ENCODE measurements at regions not wholly inside any gene's neighbourhood (a gene's known extent, or its start where the extent isn't known, plus 50 kb on each side); places are given as distances from the start of the nearest gene placed in this dataset.

DNA sequence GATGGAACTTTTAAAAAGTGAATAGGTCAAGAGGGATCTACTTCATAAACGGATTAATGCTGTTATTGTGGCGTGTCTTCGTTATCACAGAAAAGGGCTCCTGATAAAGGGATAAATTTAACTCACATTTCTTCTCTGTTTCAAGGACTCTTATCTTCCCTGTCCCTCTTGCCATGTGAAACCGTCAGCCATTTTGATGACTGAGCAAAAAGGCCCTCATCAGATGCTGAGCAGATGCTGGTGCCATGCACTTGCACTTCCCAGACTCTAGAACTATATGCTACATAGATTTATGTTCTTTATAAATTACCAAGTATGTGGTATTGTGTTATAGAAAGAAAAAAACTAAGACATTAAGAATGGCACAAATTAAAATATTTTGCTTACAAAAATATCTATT is 1011.8 kb upstream of the GBE1 start:
- Histone ChIP-seq H3K27ac (ENCODE audit: low read depth) (no peak overlapping the region), H3K4me3 (no peak overlapping the region), H3K36me3 (ENCODE audit: insufficient read depth) (no peaks in the 10 kb centered on the region), H3K27me3 (ENCODE audit: insufficient read depth) (no peaks in the 10 kb centered on the region), H2AFZ (no peak overlapping the region), H3F3A (replicated peaks; ENCODE audit: low read depth) (no peaks in the 10 kb centered on the region), H3K4me1 (ENCODE audit: insufficient read depth) (no peaks in the 10 kb centered on the region), H4K20me1 (replicated peaks; ENCODE audit: insufficient read depth) (no peaks in the 10 kb centered on the region), H3K79me2 (replicated peaks; ENCODE audit: insufficient read depth) (no peaks in the 10 kb centered on the region), H3K9me2 (ENCODE audit: insufficient read depth) (no peaks in the 10 kb centered on the region; the same call in 1 of the 2 replicates), H3K4me2 (no peak overlapping the region)
- no peaks in the 10 kb centered on the region for H3K4me1 Mint-ChIP-seq
- no peak for ATAC-seq
- DNase-seq (ENCODE audit: low spot score) = no peak
- TF ChIP-seq NANOG (IDR thresholded peaks at IDR 0.05; ENCODE audit: borderline replicate concordance) = no peak
- TF ChIP-seq, protein P1, sequence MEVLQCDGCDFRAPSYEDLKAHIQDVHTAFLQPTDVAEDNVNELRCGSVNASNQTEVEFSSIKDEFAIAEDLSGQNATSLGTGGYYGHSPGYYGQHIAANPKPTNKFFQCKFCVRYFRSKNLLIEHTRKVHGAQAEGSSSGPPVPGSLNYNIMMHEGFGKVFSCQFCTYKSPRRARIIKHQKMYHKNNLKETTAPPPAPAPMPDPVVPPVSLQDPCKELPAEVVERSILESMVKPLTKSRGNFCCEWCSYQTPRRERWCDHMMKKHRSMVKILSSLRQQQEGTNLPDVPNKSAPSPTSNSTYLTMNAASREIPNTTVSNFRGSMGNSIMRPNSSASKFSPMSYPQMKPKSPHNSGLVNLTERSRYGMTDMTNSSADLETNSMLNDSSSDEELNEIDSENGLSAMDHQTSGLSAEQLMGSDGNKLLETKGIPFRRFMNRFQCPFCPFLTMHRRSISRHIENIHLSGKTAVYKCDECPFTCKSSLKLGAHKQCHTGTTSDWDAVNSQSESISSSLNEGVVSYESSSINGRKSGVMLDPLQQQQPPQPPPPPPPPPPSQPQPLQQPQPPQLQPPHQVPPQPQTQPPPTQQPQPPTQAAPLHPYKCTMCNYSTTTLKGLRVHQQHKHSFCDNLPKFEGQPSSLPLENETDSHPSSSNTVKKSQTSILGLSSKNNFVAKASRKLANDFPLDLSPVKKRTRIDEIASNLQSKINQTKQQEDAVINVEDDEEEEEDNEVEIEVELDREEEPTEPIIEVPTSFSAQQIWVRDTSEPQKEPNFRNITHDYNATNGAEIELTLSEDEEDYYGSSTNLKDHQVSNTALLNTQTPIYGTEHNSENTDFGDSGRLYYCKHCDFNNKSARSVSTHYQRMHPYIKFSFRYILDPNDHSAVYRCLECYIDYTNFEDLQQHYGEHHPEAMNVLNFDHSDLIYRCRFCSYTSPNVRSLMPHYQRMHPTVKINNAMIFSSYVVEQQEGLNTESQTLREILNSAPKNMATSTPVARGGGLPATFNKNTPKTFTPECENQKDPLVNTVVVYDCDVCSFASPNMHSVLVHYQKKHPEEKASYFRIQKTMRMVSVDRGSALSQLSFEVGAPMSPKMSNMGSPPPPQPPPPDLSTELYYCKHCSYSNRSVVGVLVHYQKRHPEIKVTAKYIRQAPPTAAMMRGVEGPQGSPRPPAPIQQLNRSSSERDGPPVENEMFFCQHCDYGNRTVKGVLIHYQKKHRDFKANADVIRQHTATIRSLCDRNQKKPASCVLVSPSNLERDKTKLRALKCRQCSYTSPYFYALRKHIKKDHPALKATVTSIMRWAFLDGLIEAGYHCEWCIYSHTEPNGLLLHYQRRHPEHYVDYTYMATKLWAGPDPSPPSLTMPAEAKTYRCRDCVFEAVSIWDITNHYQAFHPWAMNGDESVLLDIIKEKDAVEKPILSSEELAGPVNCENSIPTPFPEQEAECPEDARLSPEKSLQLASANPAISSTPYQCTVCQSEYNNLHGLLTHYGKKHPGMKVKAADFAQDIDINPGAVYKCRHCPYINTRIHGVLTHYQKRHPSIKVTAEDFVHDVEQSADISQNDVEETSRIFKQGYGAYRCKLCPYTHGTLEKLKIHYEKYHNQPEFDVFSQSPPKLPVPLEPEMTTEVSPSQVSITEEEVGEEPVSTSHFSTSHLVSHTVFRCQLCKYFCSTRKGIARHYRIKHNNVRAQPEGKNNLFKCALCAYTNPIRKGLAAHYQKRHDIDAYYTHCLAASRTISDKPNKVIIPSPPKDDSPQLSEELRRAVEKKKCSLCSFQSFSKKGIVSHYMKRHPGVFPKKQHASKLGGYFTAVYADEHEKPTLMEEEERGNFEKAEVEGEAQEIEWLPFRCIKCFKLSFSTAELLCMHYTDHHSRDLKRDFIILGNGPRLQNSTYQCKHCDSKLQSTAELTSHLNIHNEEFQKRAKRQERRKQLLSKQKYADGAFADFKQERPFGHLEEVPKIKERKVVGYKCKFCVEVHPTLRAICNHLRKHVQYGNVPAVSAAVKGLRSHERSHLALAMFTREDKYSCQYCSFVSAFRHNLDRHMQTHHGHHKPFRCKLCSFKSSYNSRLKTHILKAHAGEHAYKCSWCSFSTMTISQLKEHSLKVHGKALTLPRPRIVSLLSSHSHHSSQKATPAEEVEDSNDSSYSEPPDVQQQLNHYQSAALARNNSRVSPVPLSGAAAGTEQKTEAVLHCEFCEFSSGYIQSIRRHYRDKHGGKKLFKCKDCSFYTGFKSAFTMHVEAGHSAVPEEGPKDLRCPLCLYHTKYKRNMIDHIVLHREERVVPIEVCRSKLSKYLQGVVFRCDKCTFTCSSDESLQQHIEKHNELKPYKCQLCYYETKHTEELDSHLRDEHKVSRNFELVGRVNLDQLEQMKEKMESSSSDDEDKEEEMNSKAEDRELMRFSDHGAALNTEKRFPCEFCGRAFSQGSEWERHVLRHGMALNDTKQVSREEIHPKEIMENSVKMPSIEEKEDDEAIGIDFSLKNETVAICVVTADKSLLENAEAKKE (CRISPR knock-in tag; IDR thresholded peaks at IDR 0.05) = no peak
- no peak for TF ChIP-seq CREB1 (CRISPR knock-in tag; IDR thresholded peaks at IDR 0.05; ENCODE audit: low read depth)
- no peak for TF ChIP-seq ZNF114 (CRISPR knock-in tag; IDR thresholded peaks at IDR 0.05)
- no peak for TF ChIP-seq JUNB (IDR thresholded peaks at IDR 0.05; ENCODE audit: unreplicated experiment)
- TF ChIP-seq, protein P2, sequence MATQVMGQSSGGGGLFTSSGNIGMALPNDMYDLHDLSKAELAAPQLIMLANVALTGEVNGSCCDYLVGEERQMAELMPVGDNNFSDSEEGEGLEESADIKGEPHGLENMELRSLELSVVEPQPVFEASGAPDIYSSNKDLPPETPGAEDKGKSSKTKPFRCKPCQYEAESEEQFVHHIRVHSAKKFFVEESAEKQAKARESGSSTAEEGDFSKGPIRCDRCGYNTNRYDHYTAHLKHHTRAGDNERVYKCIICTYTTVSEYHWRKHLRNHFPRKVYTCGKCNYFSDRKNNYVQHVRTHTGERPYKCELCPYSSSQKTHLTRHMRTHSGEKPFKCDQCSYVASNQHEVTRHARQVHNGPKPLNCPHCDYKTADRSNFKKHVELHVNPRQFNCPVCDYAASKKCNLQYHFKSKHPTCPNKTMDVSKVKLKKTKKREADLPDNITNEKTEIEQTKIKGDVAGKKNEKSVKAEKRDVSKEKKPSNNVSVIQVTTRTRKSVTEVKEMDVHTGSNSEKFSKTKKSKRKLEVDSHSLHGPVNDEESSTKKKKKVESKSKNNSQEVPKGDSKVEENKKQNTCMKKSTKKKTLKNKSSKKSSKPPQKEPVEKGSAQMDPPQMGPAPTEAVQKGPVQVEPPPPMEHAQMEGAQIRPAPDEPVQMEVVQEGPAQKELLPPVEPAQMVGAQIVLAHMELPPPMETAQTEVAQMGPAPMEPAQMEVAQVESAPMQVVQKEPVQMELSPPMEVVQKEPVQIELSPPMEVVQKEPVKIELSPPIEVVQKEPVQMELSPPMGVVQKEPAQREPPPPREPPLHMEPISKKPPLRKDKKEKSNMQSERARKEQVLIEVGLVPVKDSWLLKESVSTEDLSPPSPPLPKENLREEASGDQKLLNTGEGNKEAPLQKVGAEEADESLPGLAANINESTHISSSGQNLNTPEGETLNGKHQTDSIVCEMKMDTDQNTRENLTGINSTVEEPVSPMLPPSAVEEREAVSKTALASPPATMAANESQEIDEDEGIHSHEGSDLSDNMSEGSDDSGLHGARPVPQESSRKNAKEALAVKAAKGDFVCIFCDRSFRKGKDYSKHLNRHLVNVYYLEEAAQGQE (IDR thresholded peaks at IDR 0.05; ENCODE audit: unreplicated experiment) = no peak
- TF ChIP-seq ZNF331 (CRISPR knock-in tag; IDR thresholded peaks at IDR 0.05; ENCODE audit: low read depth) = no peak
- no peak for TF ChIP-seq POLR2AphosphoS5 (IDR thresholded peaks at IDR 0.05; ENCODE audit: low read depth)
- no peak for TF ChIP-seq EZH2phosphoT487 (IDR thresholded peaks at IDR 0.05; ENCODE audit: unreplicated experiment)
- no peak for TF ChIP-seq STAT1 (IDR thresholded peaks at IDR 0.05; ENCODE audit: unreplicated experiment)
- TF ChIP-seq EZH2 (IDR thresholded peaks at IDR 0.05; ENCODE audit: low read depth, unreplicated experiment) = no peak
- TF ChIP-seq CTCF (conservative IDR thresholded peaks at IDR 0.05; ENCODE audit: low read depth in 2 of 2) = no peak
- TF ChIP-seq, protein P3, sequence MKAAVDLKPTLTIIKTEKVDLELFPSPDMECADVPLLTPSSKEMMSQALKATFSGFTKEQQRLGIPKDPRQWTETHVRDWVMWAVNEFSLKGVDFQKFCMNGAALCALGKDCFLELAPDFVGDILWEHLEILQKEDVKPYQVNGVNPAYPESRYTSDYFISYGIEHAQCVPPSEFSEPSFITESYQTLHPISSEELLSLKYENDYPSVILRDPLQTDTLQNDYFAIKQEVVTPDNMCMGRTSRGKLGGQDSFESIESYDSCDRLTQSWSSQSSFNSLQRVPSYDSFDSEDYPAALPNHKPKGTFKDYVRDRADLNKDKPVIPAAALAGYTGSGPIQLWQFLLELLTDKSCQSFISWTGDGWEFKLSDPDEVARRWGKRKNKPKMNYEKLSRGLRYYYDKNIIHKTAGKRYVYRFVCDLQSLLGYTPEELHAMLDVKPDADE (IDR thresholded peaks at IDR 0.05) = no peak
- H3K27ac Mint-ChIP-seq = no peak overlapping the region
- H3K27me3 Mint-ChIP-seq (ENCODE audit: insufficient read depth, low read depth, poor library complexity) = no peaks in the 10 kb centered on the region
- no peak overlapping the region for H3K4me3 Mint-ChIP-seq
- peaks cover 9% of the 10 kb centered on the region; the same call in 2 of the 3 replicates for H3K36me3 Mint-ChIP-seq (ENCODE audit: low read depth)
- peaks cover 6% of the 10 kb centered on the region; the same call in 2 of the 3 replicates for H3K9me3 Mint-ChIP-seq
